Activated CD4-positive, alpha-beta T cell treated with anti-CD3 and anti-CD28 coated beads, Interleukin-2, Interleukin-6, amounts not matched to agents 100 ng/mL and 50 ng/mL, durations not matched to agents 16 hours and 8 hours (primary cell): ENCODE measurements at regions not wholly inside any gene's neighbourhood (a gene's known extent, or its start where the extent isn't known, plus 50 kb on each side); places are given as distances from the start of the nearest gene placed in this dataset.
"Not testable (repeated sequence)": the region's sequence is repeated elsewhere in the genome, so short reads cannot be mapped to it uniquely, and the experiment has no call there.

Source experiments
- DNase-seq: peaks from one replicate; pipeline ENCODE4 v3.0.0-alpha.2; 2020

DNA sequence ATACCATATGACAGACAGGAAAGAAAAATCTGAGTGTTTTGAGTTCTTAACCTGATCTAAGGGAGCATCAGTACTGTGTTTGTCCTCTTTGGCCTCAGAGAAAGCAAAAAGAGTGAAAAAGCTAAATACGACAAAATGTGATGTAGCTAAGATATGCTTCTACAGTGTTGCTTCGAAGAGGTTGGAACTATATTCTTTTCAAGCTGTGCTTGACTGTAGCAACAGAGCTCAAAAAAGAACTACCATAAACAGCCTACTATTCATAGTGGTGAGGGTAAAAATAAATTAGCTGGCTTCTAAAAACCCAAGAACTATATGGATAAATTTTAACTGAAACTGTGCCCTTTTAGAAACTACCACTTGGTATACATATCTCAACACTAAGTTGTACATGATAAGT lies 881.8 kb upstream of the PCDH10 start:
- DNase-seq = no peak

DNA sequence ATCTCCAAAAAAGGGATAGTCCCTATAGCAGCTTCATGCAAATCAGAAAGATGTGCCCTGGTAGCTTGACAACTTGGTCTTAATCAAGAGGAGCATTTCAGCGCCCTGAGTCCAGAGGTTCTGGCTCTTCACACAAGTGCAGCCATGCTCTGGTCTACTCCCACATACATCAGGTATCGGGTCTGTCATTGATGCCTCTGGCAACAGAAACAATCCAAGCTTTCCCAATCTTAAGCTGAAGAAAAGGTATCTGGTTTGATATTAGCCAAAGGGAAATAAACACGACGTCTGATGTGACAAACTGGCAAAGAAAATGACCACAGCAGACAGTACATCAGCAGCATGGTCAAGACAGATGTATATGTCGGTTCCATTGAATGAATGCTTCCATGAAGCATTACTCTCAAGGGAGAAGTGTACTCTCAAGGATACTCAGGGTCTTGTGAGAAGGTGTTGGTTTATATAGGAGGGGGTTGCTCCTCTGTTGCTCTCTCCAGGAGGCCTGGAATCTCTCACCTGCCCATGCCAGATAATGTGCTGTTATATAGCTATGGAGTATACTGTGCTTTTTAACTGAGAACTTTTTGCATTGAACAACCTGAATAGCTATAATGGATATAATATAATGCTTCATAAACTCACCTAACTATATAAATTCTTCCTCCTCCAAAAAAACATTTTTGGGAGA lies 879.6 kb upstream of the PCDH10 start:
- DNase-seq = no peak

DNA sequence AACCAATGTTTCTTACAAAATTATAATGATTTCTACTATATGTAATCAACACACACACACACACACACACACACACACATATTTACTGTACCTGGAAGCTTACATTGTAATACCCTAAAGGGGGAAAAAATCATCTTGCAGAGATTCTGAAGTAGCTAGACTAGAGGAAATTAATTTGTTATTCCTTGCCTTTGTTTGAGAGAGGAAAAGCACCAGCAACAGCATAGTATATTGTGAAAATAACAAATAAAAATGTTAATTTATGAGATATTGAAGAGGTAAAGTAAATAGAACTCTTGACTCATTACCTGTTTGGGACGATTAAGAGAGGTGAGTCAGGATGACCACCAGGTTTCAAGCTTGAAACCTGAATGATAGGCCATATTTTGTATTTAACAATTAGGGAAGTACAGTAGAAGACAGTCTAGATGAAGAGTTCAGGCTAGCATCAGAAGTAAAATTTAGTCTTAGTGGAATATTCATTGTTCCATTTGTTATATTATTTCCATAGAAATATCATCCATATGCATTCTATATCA lies 873.4 kb upstream of the PCDH10 start:
- DNase-seq = no peak

DNA sequence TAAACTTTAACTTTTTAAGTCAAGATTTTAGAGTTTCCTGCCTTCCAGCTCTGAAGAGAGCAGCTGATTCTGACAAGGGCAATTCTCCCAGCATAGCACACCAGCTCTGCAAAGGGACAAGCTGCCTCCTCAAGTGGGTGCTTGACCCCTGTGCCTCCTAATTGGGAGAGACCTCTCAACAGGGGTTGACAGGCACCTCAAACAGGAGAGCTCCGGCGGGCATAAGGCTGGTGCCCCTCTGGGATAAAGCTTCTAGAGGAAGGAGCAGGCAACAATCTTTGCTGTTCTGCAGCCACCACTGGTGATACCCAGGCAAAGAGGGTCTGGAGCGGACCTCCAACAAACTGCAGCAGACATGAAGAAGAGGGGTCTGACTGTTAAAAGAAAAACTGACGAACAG lies 872.9 kb upstream of the PCDH10 start:
- no peak for DNase-seq

DNA sequence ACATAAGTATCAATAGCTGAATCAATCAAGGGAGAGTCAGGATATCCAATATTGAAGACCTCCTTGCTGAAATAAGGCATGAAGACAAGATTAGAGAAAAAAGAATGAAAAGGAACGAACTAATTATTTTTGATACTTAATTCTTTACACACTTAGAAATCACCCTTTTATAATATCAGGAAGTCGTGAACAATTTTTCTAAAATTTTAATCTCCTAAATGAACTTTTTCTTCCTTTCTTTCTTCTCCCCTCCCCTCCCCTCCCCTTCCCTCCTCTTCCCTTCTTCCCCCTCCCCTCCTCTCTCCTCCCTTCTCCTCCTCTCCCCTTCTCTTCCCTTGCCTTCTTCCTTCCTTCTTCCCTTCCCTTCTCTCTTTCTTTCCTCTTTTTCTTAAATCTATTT lies 872.1 kb upstream of the PCDH10 start:
- no peak for DNase-seq

DNA sequence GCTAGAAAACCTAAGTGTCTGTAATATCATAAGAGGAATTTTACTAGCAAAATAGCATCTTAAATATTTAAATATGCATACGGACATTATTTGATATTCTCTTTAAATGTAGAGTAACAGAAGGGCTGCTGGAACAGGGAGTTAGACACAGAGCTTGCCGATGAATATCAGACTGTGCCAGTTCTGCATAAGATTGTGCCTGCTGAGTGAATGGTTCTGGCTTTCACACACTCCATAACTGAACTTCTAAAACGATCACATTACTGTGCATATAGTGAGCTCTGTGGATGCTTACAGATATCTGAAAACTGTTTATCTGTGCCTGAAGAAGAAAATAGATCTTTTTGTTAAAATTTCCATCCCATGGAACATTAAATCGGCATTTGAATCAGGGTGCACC lies 867.4 kb upstream of the PCDH10 start:
- DNase-seq = no peak

DNA sequence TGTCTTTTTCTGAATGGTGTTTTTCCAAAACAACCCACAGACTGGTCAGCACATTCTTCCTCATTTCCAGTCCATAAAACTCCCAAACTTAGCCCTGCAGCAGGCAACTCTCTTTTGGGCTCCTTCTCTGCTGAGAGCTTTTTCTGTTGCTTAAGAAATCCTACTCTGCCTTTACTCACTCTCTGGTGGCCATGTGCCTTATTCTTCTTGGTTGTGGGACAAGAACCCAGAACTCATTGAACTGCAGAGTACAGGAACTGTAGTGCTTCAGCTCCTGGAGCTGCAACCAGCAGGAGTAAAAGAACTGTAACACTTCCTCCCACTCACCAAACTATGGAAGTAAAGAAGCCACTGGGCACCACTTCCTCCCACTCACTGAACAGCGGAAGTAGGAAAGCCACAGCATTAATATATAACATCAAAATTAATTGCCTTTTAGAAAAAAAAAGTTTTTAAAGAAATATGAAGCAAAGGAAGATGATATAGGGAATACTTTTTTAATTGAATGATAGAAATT lies 864.1 kb upstream of the PCDH10 start:
- DNase-seq = no peak

DNA sequence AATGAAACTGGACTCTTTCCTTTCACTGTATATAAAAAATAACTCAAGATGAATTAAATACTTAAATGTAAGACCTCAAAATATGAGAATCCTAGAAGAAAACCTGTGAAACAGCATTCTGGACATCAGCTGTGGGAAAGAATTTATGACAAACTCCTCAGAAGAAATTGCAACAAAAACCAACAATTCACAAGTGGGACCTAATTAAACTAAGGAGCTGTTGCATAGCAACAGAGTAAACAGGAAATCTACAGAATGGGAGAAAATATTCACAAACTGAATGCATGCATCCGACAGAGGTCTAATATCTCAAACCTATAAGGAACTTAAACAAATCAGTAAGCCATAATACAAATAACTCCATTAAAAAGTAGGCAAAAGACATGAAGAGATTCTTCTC lies 851.7 kb upstream of the PCDH10 start:
- no peak for DNase-seq

DNA sequence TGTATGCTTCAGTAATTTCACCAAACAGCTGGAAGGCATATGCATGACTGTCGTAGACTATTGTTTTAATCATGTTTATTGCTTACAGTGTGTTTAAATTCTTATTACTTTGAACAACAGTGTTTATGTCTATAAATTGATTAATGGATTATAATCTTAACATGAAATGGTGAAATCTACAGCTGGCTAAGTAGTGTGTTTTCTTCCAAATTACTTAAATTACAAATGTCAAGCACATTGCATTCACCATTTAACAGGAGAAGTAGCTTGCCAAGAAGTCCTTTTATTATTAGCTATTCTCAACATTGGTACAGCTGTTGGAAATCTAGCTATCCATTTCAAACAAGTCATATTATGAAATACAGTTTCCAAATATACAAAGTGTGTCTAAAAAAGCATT lies 849.3 kb upstream of the PCDH10 start:
- no peak for DNase-seq

DNA sequence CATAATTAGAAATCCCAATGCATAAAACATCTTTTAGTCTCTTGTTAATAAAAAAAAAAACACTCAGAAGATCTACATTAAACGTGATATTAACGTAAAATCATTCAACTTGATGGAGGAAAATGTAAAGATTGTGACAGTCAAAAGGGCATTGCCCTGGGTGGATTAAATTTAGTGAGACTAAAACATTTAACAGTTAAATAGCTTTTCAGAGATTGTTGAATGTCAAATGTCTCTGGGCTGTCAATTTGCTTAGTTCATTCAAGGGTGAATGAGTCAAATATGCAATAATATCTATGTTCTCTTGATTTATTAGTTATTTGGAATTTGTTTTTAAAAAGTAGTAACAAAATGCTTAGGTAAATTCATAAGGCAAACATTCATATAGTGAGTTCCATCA lies 836.6 kb upstream of the PCDH10 start:
- no peak for DNase-seq

DNA sequence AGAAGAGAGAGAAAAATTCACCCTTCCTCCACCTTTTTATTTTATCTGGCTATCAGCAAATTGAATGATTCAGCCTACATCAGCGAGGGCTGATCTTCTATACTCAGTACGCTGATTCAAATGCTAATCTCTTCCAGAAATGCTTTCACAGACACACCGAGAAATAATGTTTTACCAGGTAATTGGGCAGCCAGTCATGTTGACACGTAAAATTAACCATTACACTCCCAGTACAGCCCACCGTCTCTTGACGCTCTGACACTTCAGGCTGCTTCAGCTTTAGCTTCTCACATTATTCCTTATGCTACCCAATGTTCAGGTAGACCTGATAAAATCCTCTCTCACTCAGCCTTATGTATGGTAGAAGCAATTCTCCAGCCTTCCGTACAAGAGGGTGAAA lies 835.2 kb upstream of the PCDH10 start:
- DNase-seq = no peak

DNA sequence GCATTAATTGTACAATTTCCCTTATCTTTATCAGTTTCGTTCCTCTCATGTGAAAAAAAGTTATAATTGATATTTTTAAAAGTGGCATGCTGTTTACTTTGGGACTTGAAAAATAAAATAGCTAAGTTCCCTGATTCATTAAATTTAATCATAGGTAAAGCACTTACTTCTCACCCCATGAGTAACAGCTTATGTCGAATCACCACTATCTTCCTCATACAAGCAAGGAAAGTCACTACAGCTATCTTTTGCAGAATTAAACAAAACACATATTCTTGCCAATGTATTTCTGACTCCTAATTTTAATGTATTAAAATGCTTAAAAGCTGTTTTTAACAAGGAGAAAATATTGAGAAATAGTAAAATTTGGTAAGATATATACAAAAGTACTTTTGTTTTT lies 832.4 kb upstream of the PCDH10 start:
- no peak for DNase-seq

DNA sequence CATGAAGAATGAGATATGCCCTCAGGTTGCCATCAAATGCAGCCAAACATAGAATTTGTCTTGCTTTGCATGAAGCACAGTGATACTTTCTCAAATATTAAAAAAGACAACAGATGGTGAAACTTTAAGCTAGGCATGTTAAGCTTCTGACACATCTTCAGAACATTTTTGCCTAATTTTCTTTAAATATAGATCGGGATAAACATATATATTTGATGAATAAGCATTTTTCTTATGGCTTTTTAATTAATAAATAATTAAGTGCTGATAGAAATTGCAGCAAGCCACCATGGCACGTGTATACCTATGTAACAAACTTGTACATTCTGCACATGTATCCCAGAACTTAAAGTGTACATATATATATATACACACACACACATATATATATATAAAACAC lies 831.2 kb upstream of the PCDH10 start:
- no peak for DNase-seq

DNA sequence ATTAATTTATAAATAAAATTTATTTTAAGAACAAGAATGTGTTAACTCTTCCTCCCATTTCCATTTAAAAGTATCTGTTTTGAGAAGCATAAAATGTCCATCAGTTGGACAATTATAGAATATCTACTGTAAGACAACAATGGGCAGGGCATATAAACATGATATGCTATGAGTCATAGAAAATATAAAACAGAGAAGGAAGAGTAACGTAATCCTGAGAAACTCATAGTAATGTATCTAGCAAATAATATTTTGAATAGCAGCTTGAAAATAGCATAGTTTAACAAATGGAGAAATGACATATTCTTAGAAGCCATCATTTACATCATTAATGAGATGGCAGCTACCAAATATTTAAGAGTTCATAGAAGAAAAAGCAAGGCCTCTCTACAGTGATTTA lies 820.3 kb upstream of the PCDH10 start:
- no peak for DNase-seq

DNA sequence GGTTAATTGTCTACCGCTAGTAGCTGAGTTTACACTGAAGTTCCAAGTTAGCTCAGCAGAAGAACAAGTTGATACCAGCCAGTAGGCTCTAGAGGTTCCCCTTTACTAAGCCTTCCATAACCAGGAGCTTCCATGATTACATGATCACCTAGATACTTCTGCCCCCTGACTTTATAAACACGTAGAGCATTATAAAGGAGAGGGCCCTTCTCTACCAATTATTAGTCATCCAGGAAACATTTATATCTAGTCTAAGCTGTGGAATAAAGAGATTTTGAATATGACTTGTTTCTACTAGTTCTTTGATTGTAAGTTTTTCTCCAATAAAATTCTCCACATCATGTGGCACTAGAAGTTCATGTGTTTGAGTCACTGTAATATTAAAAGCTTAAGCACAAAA lies 818.1 kb upstream of the PCDH10 start:
- DNase-seq = no peak

DNA sequence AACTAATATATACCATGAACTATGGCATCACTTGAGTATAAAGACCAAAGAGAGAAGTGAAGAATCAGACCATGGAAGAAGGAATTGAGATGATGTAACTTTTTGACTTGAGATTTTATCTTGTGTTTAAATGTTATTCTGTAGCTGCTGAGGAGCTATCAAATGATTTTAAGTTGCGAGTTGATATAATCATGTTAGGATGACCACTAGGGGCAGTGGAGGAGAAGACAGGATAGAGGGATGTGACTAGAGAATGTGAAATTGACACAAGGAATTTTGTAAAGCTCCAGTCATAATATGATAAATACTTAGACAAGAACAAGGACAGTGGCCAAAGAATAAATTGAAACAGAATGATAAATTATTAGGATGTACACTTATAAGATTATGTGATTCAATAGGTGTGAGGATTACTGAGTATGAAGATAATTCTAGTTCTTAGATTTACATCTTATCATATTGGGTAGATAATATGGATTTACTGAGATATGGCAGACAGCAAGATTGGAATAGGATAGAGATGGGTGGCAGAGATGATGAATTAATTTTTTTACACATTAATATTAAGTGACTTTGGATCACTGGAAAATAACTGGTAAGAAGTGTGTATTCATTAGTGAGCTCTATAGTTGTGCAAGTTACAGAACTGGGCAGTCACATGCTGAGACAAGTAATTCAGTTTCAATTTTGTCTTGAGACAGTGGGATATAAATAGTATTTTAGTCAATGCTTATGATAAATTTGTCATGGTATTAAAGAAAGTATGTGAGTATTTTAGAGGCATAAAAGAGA lies 816.0 kb upstream of the PCDH10 start:
- no peak for DNase-seq

DNA sequence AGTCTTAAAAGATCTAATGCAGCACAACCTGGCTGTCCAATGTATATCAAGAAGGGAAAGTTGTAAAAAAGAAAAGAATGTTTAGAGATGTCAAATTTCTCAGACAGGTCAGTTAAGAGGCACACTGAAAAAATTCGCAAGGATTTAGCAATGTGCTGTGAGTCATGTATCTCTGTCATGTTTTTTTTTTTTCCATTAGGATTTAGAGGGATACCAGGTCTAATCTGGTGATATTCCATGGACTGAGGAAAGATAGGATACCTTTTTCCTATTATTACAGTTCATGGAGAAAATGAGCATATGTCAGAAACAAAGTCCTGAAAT lies 815.4 kb upstream of the PCDH10 start:
- DNase-seq = no peak

DNA sequence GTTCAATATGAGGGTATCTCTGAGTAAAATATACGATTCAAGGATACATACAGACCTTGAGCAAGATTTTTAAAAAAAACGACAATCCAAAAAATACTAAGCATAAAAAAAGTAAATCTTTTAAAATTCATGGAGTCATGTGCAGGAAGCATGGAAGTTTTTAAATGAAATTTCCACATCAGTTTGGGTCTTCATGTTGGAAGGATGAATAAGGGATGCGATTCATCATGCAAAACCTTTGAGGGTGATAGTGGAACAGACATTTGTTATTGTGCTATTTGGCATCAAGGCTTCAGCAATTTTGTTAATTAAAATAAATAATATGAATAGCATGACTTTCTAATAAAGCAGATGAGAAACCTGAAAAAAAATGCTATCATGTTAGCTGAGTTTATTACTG lies 815.0 kb upstream of the PCDH10 start:
- DNase-seq = no peak

DNA sequence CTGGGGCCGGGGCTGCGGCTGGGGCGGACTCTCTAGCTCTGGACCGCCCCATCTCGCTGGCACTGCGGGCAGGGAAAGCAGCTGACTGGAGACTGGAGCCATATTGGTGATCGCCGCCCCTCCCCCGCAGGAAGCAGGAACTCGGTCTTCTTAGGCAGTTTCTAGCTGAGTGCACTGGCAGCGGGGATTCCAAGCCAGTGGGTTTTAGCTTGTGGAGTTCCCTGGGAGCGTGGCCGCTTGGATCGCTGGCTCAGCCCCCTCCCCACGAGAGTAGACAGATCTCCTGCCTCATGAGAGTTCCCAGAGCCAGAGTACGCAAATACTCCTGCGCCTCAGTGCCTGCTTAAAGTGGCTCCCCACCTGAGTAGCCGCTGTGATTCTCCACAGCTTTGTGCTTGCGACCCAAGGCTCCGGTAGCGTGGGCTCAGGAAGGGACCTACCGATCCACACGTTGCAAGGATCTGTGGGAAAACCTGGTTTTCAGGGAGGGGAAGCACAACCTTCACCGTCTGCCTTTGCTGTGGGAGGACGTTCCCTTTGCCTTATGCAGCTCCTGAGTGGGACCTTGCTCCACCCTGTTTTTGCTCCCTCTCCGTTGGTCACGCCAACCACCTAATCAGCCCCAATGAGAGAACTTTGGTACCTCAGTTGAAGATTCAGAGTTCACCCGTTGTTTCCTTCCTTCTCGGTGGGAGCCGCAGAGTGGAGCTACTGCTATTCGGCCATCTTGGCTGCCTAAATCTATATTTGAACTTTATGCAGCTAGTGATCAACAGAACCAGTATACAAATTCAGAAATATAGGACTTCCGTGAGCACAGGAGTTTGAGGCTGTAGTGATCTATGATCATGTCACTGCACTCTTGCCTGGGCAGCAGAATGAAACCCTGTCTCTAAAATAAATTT lies 803.9 kb upstream of the PCDH10 start:
- no peak for DNase-seq

DNA sequence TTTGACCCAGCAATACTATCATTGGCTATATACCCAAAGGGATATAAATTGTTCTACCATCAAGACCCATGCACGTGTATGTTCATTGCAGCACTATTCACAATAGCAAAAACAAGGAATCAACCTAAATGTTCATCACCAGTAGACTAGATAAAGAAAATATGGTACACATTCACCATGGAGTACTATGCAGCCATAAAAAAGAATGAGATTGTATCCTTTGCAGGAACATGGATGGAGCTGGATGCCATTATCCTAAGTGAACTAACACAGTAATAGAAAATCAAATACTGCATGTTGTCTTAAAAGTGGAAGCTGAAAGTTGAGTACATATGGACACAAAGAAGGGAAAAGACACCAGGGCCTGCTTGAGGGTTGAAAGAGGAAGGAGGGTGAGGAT lies 803.1 kb upstream of the PCDH10 start:
- DNase-seq = no peak

DNA sequence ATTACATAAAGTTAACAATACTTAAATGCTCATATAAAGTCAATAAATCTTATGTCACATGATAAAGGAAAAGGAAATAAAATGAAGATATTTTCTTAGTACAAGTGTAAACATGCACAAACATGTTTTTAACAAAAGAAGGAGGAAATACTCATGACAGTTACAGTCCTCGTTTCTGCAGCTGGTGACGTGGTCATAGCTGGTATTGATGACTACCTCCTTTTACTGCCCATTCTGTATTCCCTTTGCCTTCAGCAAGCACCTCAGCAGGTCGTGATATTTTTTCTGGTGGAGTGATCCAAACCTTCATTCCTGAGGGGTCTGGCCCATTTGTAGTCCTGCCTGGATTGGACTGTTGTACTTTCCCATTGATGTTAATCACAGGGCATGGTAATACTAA lies 797.5 kb upstream of the PCDH10 start:
- DNase-seq = not testable (repeated sequence)

DNA sequence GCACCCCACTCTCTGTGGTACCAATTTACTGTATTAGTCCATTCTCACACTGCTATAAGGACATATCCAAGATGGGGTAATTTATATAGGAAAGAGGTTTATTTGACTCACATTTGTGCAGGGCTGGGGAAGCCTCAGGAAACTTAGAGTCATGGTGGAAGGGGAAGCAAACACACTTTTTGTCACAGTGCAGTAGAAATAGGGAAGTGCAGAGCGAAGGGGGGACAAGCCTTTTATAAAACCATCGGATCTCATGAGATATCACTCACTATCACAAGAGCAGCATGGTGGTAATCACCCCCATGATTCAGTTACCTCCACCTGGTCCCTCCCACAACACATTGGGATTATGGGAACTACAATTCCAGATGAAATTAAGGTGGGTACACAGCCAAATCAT lies 766.9 kb upstream of the PCDH10 start:
- no peak for DNase-seq

DNA sequence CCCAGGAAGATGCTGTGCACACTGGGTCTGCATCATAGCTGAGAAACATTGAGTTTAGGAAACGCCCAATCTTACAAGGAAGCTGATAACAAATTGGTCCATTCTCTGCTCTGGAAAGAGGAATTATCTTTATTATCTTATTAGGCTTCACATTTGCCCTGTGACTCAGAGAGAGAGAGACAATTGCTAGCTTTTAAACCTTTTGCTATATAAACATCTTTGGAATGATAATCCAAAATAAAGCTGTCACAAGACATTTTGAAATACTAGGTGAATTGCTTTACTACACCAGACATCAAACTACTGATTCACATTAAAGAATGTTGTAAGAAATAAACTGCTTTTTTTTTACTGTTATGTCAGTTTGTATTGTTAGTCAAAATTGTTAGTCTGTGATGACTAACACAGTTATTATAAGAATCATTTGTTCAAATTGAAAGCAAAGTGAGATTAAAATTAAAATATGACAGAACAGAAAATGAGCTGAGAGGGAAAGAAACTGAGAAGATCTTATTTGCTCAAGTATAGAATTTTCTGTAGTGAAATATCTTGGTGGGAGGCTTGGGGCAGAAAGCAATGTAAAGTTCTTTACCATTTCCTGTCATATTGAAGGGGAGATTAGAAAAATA lies 765.4 kb upstream of the PCDH10 start:
- DNase-seq = no peak
